HCT116 (cell line): ENCODE measurements at regions not wholly inside any gene's neighbourhood (a gene's known extent, or its start where the extent isn't known, plus 50 kb on each side); places are given as distances from the start of the nearest gene placed in this dataset.

Experiments
- ATAC-seq: fragments of 200-7000 bp; cut with Tn5 transposase; 2 replicates; pipeline ENCODE4 v1.9.1; 2020; ENCODE audit warnings: mild to moderate bottlenecking, moderate library complexity
- BruUV-seq: library from RNA; stranded (reverse); fragments of 400-500 nt; replicated peaks from 2 replicates; lab custom pipeline; 2021; lab: Mats Ljungman, UMichigan
- CTCF ChIA-PET: fragments of 300-600 bp; sonication (Branson Sonifier 250); formaldehyde crosslinking; loops from one replicate; lab custom pipeline; 2021; ENCODE audit warnings: antibody characterized with exemption; lab: Charles Lee
- POLR2A ChIA-PET: fragments of 300-600, 350-600 bp; sonication (Branson Sonifier 250); formaldehyde crosslinking; loops from one replicate; lab custom pipeline; 2021; ENCODE audit warnings: antibody characterized with exemption; lab: Charles Lee
- RAD21 ChIA-PET, 2 experiments: fragments of 300-600 bp; sonication (Branson Sonifier 250); formaldehyde crosslinking; loops; one replicate each; lab custom pipeline; 2023; ENCODE audit warnings: low total read pairs in 2 of 2; ENCODE audit not compliant: uncharacterized antibody in 2 of 2, unreplicated experiment in 2 of 2, low non-redundant PET in 1 of 2; lab: Charles Lee
- DNase-seq: peaks from one replicate; pipeline ENCODE4 v3.0.0-alpha.2; 2010; ENCODE audit warnings: low read depth, low spot score
- H2AFZ ChIP-seq: fragments of 200-600 bp; shearing (Covaris generic), sonication (generic); 2 replicates; pipeline ENCODE4 v1.6.1; 2017; ENCODE audit warnings: low read depth, mixed run types, mixed read lengths, antibody characterized with exemption, low read length; ENCODE audit not compliant: poor library complexity, severe bottlenecking
- H3K27ac ChIP-seq: 2 replicates; pipeline ENCODE4 v1.5.1; 2012; ENCODE audit warnings: low read depth, low read length
- H3K27me3 ChIP-seq: fragments of 200-600 bp; sonication (generic); 2 replicates; pipeline ENCODE4 v1.6.1; 2016; ENCODE audit warnings: mixed run types, low read length, mixed read lengths; ENCODE audit not compliant: insufficient read depth
- H3K36me3 ChIP-seq, 2 experiments: fragments of 200-500 bp in 1 of 2; fragments of 200-600 bp in 1 of 2; sonication (Bioruptor generic) in 1 of 2; sonication (generic) in 1 of 2; 2 replicates each; pipeline versions ENCODE4 v1.5.1 to v1.6.1; 2014 to 2016; ENCODE audit warnings: low read length in 2 of 2, inconsistent platforms in 1 of 2, mixed read lengths in 1 of 2, mixed run types in 1 of 2; ENCODE audit not compliant: insufficient read depth in 2 of 2, control insufficient read depth in 1 of 2
- H3K4me1 ChIP-seq, 2 experiments: fragments of 200-600 bp in 1 of 2; sonication (generic) in 1 of 2; 2 replicates each; pipeline versions ENCODE4 v1.5.1 to v1.6.1; 2012 to 2017; ENCODE audit warnings: low read length in 2 of 2, inconsistent platforms in 1 of 2, mild to moderate bottlenecking in 1 of 2, mixed read lengths in 1 of 2, mixed run types in 1 of 2, moderate library complexity in 1 of 2; ENCODE audit not compliant: insufficient read depth in 2 of 2, control insufficient read depth in 1 of 2
- H3K4me2 ChIP-seq: fragments of 200-600 bp; sonication (generic); 2 replicates; pipeline ENCODE4 v1.6.1; 2017; ENCODE audit warnings: mixed run types, low read length, mixed read lengths
- H3K4me3 ChIP-seq, 2 experiments: fragments of 200-600 bp in 1 of 2; sonication (generic) in 1 of 2; replicated peaks in 1 of 2; 2 replicates each; pipeline ENCODE4 v1.5.1; 2011 to 2016; ENCODE audit warnings: low read length in 2 of 2, control low read depth in 1 of 2, low read depth in 1 of 2, mild to moderate bottlenecking in 1 of 2, mixed read lengths in 1 of 2, mixed run types in 1 of 2
- H3K79me2 ChIP-seq: fragments of 200-600 bp; sonication (generic); 2 replicates; pipeline ENCODE4 v1.6.1; 2017; ENCODE audit warnings: mild to moderate bottlenecking, mixed run types, low read length, moderate library complexity, mixed read lengths; ENCODE audit not compliant: insufficient read depth
- H3K9ac ChIP-seq: fragments of 200-600 bp; sonication (generic); 2 replicates; pipeline ENCODE4 v1.6.1; 2016; ENCODE audit warnings: low read length, mixed read lengths
- H3K9me2 ChIP-seq: fragments of 200-600 bp; sonication (generic), shearing (Covaris generic); 2 replicates; pipeline ENCODE4 v1.6.1; 2017; ENCODE audit warnings: mixed run types, mild to moderate bottlenecking, moderate library complexity; ENCODE audit not compliant: insufficient read depth
- H3K9me3 ChIP-seq, 2 experiments: fragments of 200-500 bp in 1 of 2; fragments of 200-600 bp in 1 of 2; sonication (Bioruptor generic) in 1 of 2; sonication (generic) in 1 of 2; 2 replicates each; pipeline ENCODE4 v1.6.1; 2014 to 2017; ENCODE audit warnings: low read length in 2 of 2, mixed read lengths in 2 of 2, inconsistent platforms in 1 of 2, low read depth in 1 of 2, mild to moderate bottlenecking in 1 of 2, mixed run types in 1 of 2, moderate library complexity in 1 of 2; ENCODE audit not compliant: control insufficient read depth in 1 of 2, insufficient read depth in 1 of 2
- H4K20me1 ChIP-seq: fragments of 200-600 bp; sonication (generic), shearing (Covaris generic); 2 replicates; pipeline ENCODE4 v1.6.1; 2017; ENCODE audit warnings: mixed run types, mild to moderate bottlenecking, moderate library complexity; ENCODE audit not compliant: insufficient read depth
- ATF3 ChIP-seq: IDR thresholded peaks from 2 replicates; pipeline ENCODE4 v1.6.1; 2012
- CTCF ChIP-seq, 3 experiments: fragments of 200-600 bp in 1 of 3; sonication (generic) in 1 of 3; IDR thresholded peaks in 2 of 3; conservative IDR thresholded peaks in 1 of 3; 2 replicates each; pipeline ENCODE4 v1.5.1; 2012 to 2017; ENCODE audit warnings: low read depth in 2 of 3, low read length in 2 of 3, antibody characterized with exemption in 1 of 3, borderline replicate concordance in 1 of 3, control low read depth in 1 of 3, mild to moderate bottlenecking in 1 of 3, mixed read lengths in 1 of 3, mixed run types in 1 of 3, moderate library complexity in 1 of 3; ENCODE audit not compliant: insufficient read depth in 1 of 3
- EGR1 ChIP-seq: IDR thresholded peaks from 2 replicates; pipeline ENCODE4 v1.6.1; 2012; ENCODE audit warnings: low read depth
- ELF1 ChIP-seq: IDR thresholded peaks from 2 replicates; pipeline ENCODE4 v1.6.1; 2012; ENCODE audit warnings: low read depth, borderline replicate concordance
- EZH2phosphoT487 ChIP-seq: fragments of 200-600 bp; IDR thresholded peaks from 2 replicates; pipeline ENCODE4 v1.6.1; 2018; ENCODE audit warnings: antibody characterized with exemption, borderline replicate concordance
- FOSL1 ChIP-seq: IDR thresholded peaks from 2 replicates; pipeline ENCODE4 v1.6.1; 2012; ENCODE audit warnings: low read depth
- MAX ChIP-seq: IDR thresholded peaks from 2 replicates; pipeline ENCODE4 v1.6.1; 2012
- RAD21 ChIP-seq: IDR thresholded peaks from 2 replicates; pipeline ENCODE4 v1.6.1; 2012; ENCODE audit warnings: low read depth, mild to moderate bottlenecking
- REST ChIP-seq: IDR thresholded peaks from 2 replicates; pipeline ENCODE4 v1.6.1; 2012; ENCODE audit warnings: low read depth
- TCF7L2 ChIP-seq: IDR thresholded peaks from 2 replicates; pipeline ENCODE4 v1.7.0; 2011; ENCODE audit warnings: borderline replicate concordance, inconsistent platforms; ENCODE audit not compliant: insufficient read depth, insufficient read length; ENCODE audit errors: extremely low read depth
- YY1 ChIP-seq: IDR thresholded peaks from 2 replicates; pipeline ENCODE4 v1.6.1; 2011; ENCODE audit warnings: low read length, low read depth, moderate library complexity, mild to moderate bottlenecking; ENCODE audit not compliant: insufficient replicate concordance; ENCODE audit errors: extremely low read depth
- ZFX ChIP-seq: fragments of 450-650 bp; IDR thresholded peaks from 2 replicates; pipeline ENCODE4 v1.6.1; 2017
- ZNF274 ChIP-seq: fragments of 200-500 bp; sonication (Bioruptor generic); IDR thresholded peaks from 2 replicates; pipeline ENCODE4 v1.6.1; 2014; ENCODE audit warnings: mild to moderate bottlenecking, low read depth, low read length, inconsistent platforms
- intact Hi-C: fragments of 100-400 bp; cut with micrococcal nuclease; formaldehyde crosslinking; loops from 2 replicates; pipeline ENCODE4 v1.10.0; 2022

GRCh38 chr4:89519771-89520320 is 212.2 kb upstream of the GPRIN3 start:
- Histone ChIP-seq H3K4me1 (no peaks in the 10 kb centered on the region), H4K20me1 (no peaks in the 10 kb centered on the region), H3K36me3 (no peaks in the 10 kb centered on the region), H3K4me3 (no peak overlapping the region), H3K4me2 (no peak overlapping the region), H3K27me3 (no peaks in the 10 kb centered on the region), H3K27ac (no peak overlapping the region), H3K9me2 (no peaks in the 10 kb centered on the region), H2AFZ (no peak overlapping the region), H3K79me2 (no peaks in the 10 kb centered on the region), H3K9ac (no peak overlapping the region), H3K9me3 (no peaks in the 10 kb centered on the region)
- POLR2A ChIA-PET, result no interaction called here
- TF ChIP-seq FOSL1 (no peak), REST (no peak), RAD21 (no peak), ZNF274 (no peak), EZH2phosphoT487 (no peak), ELF1 (no peak), ZFX (no peak), EGR1 (no peak), YY1 (no peak), TCF7L2 (no peak), MAX (no peak), CTCF (IDR thresholded peaks at IDR 0.05 in 2 of 3, conservative IDR thresholded peaks at IDR 0.05 in 1 of 3; ENCODE audit: borderline replicate concordance in 1 of 3, insufficient read depth in 1 of 3, low read depth in 2 of 3, low read length in 2 of 3) (no peak), ATF3 (no peak)
- RAD21 ChIA-PET, result no interaction called here
- ATAC-seq (no peak), DNase-seq (no peak)
- intact Hi-C loops, result no loop called here
- no TSS peak for BruUV-seq
- CTCF ChIA-PET, result no interaction called here
